Endodermal cell (in vitro differentiated cells): ENCODE measurements at regions not wholly inside any gene's neighbourhood (a gene's known extent, or its start where the extent isn't known, plus 50 kb on each side); places are given as distances from the start of the nearest gene placed in this dataset.

Source experiments
- DNase-seq: peaks from one replicate; pipeline ENCODE4 v3.0.0-alpha.2; 2017
- H3K27ac ChIP-seq: 2 replicates; pipeline ENCODE4 v1.5.1; 2013; ENCODE audit warnings: mild to moderate bottlenecking, low read depth, low read length, moderate library complexity
- H3K27me3 ChIP-seq: 2 replicates; pipeline ENCODE4 v1.6.1; 2013; ENCODE audit warnings: mild to moderate bottlenecking, low read length, moderate library complexity; ENCODE audit not compliant: insufficient read depth, control insufficient read depth, poor library complexity, severe bottlenecking
- H3K36me3 ChIP-seq: 2 replicates; pipeline ENCODE4 v1.7.0; 2013; ENCODE audit warnings: mild to moderate bottlenecking, low read length, moderate library complexity; ENCODE audit not compliant: control insufficient read depth, insufficient read depth
- H3K4me1 ChIP-seq: one replicate; pipeline ENCODE4 v1.7.0; 2013; ENCODE audit warnings: low read length; ENCODE audit not compliant: control insufficient read depth, insufficient read depth
- H3K4me3 ChIP-seq: 2 replicates; pipeline ENCODE4 v1.5.1; 2013; ENCODE audit warnings: mild to moderate bottlenecking, low read length, moderate library complexity
- H3K9ac ChIP-seq: 2 replicates; pipeline ENCODE4 v1.6.1; 2013; ENCODE audit warnings: mild to moderate bottlenecking, low read length, moderate library complexity; ENCODE audit not compliant: poor library complexity, severe bottlenecking; ENCODE audit errors: extremely low read depth
- H3K9me3 ChIP-seq: 2 replicates; pipeline ENCODE4 v1.6.1; 2013; ENCODE audit warnings: mild to moderate bottlenecking, low read length, moderate library complexity; ENCODE audit not compliant: control insufficient read depth
- H3K27ac Mint-ChIP-seq: 2 replicates; pipeline ENCODE4 v1.8.0; 2020; ENCODE audit warnings: mixed read lengths
- H3K27me3 Mint-ChIP-seq: 2 replicates; pipeline ENCODE4 v1.8.0; 2021; ENCODE audit warnings: mild to moderate bottlenecking, mixed read lengths; ENCODE audit not compliant: insufficient read depth
- H3K36me3 Mint-ChIP-seq: 2 replicates; pipeline ENCODE4 v1.8.0; 2020; ENCODE audit warnings: low read depth, mixed read lengths
- H3K4me1 Mint-ChIP-seq: 2 replicates; pipeline ENCODE4 v1.8.0; 2020; ENCODE audit warnings: mixed read lengths
- H3K4me3 Mint-ChIP-seq: 2 replicates; pipeline ENCODE4 v1.8.0; 2020; ENCODE audit warnings: mild to moderate bottlenecking, moderate library complexity, mixed read lengths
- H3K9me3 Mint-ChIP-seq: 2 replicates; pipeline ENCODE4 v1.8.0; 2020; ENCODE audit warnings: mild to moderate bottlenecking, mixed read lengths
- CTCF ChIP-seq: fragments of 200-600 bp; sonication (generic); conservative IDR thresholded peaks from 2 replicates; pipeline ENCODE4 v1.5.0; 2021; ENCODE audit warnings: antibody characterized with exemption, mild to moderate bottlenecking
- WGBS, 2 experiments: methylation state at CpG; one replicate each; pipeline versions ENCODE4 v1.1.5 to v1.1.7; 2013; ENCODE audit warnings: missing lambda C conversion rate in 2 of 2, mixed read lengths in 1 of 2; ENCODE audit not compliant: insufficient coverage in 1 of 2, insufficient read length in 1 of 2; 5-methylcytosine and 5-hydroxymethylcytosine counted together

- peak; percentile 94 for DNase-seq
- H3K4me1 ChIP-seq, result no peaks in the 10 kb centered on the region
- H3K4me3 ChIP-seq, result no peak overlapping the region
- Mint-ChIP-seq H3K9me3 (no peaks in the 10 kb centered on the region), H3K27ac (no peak overlapping the region), H3K4me1 (peaks cover 5% of the 10 kb centered on the region), H3K27me3 (peaks cover 11% of the 10 kb centered on the region), H3K4me3 (no peak overlapping the region), H3K36me3 (no peaks in the 10 kb centered on the region)
- H3K27me3 ChIP-seq, result peaks cover 16% of the 10 kb centered on the region
- no peak overlapping the region for H3K27ac ChIP-seq
- 6 to 12% methylated on average over 2 to 5 of the region's 5 CpGs for WGBS, 2 experiments
- no peak for TF ChIP-seq CTCF
- no peak overlapping the region for H3K9ac ChIP-seq
- no peaks in the 10 kb centered on the region for H3K9me3 ChIP-seq
- H3K36me3 ChIP-seq, result no peaks in the 10 kb centered on the region
These were observed 131.3 kb downstream of the AIPL1 start for GRCh38 chr17:6303664-6304063.

GRCh38 chr17:6299275-6299674 lies 135.6 kb downstream of the AIPL1 start:
- H3K27ac ChIP-seq, result no peak overlapping the region
- peaks cover 16% of the 10 kb centered on the region for H3K27me3 ChIP-seq
- H3K27ac Mint-ChIP-seq, result no peak overlapping the region
- H3K4me1 ChIP-seq, result no peaks in the 10 kb centered on the region
- peaks cover 7% of the 10 kb centered on the region for H3K27me3 Mint-ChIP-seq
- no peak overlapping the region for H3K4me3 Mint-ChIP-seq
- no peak overlapping the region for H3K4me3 ChIP-seq
- H3K4me1 Mint-ChIP-seq, result peaks cover 5% of the 10 kb centered on the region
- H3K9me3 ChIP-seq, result no peaks in the 10 kb centered on the region
- no peak overlapping the region for H3K9ac ChIP-seq
- H3K36me3 ChIP-seq, result no peaks in the 10 kb centered on the region
- no peaks in the 10 kb centered on the region for H3K9me3 Mint-ChIP-seq
- 75 to 90% methylated on average over 3 to 6 of the region's 6 CpGs for WGBS, 2 experiments
- TF ChIP-seq CTCF, result no peak
- no peak for DNase-seq
- H3K36me3 Mint-ChIP-seq, result no peaks in the 10 kb centered on the region

GRCh38 chr17:6297960-6298359 lies 137.0 kb downstream of the AIPL1 start:
- Histone ChIP-seq H3K36me3 (no peaks in the 10 kb centered on the region), H3K4me3 (no peak overlapping the region), H3K4me1 (no peaks in the 10 kb centered on the region), H3K27me3 (peaks cover 16% of the 10 kb centered on the region), H3K9me3 (no peaks in the 10 kb centered on the region), H3K27ac (no peak overlapping the region), H3K9ac (no peak overlapping the region)
- Mint-ChIP-seq H3K4me3 (no peak overlapping the region), H3K4me1 (peaks cover 3% of the 10 kb centered on the region), H3K27ac (no peak overlapping the region), H3K9me3 (no peaks in the 10 kb centered on the region), H3K27me3 (peaks cover 7% of the 10 kb centered on the region), H3K36me3 (no peaks in the 10 kb centered on the region)
- DNase-seq, result no peak
- no peak for TF ChIP-seq CTCF
- WGBS, 2 experiments, result 65 to 83% methylated on average over 4 of the region's 4 CpGs
